WTC11 (cell line): ENCODE measurements at regions not wholly inside any gene's neighbourhood (a gene's known extent, or its start where the extent isn't known, plus 50 kb on each side); places are given as distances from the start of the nearest gene placed in this dataset.

ENCODE experiments used
- ATAC-seq: fragments of 200-7000 bp; cut with Tn5 transposase; 2 replicates; pipeline ENCODE4 v1.10.0; 2021; ENCODE audit warnings: mild to moderate bottlenecking, moderate library complexity
- CTCF ChIA-PET: fragments of 300-600 bp; sonication (Branson Sonifier 250); formaldehyde crosslinking; loops from one replicate; lab custom pipeline; 2021; ENCODE audit warnings: antibody characterized with exemption; lab: Charles Lee
- POLR2A ChIA-PET: fragments of 350-600 bp; sonication (Branson Sonifier 250); formaldehyde crosslinking; loops from one replicate; lab custom pipeline; 2021; ENCODE audit warnings: antibody characterized with exemption; lab: Charles Lee
- DNase-seq: peaks from one replicate; pipeline ENCODE4 v3.0.0; 2021; ENCODE audit warnings: low spot score
- H3K27ac Mint-ChIP-seq: 2 replicates; pipeline ENCODE4 v1.8.0; 2021; ENCODE audit warnings: mixed read lengths
- H3K27me3 Mint-ChIP-seq: 2 replicates; pipeline ENCODE4 v1.8.0; 2021; ENCODE audit warnings: low read depth, mild to moderate bottlenecking, moderate library complexity, mixed read lengths
- H3K36me3 Mint-ChIP-seq: 2 replicates; pipeline ENCODE4 v1.8.0; 2021; ENCODE audit warnings: mixed read lengths
- H3K4me1 Mint-ChIP-seq: 2 replicates; pipeline ENCODE4 v1.8.0; 2022; ENCODE audit warnings: mixed read lengths
- H3K4me3 Mint-ChIP-seq: 2 replicates; pipeline ENCODE4 v1.8.0; 2021; ENCODE audit warnings: mild to moderate bottlenecking, moderate library complexity, mixed read lengths
- H3K9me3 Mint-ChIP-seq: 2 replicates; pipeline ENCODE4 v1.8.0; 2021; ENCODE audit warnings: mixed read lengths
- ATF3 ChIP-seq: sonication (generic); formaldehyde crosslinking; conservative IDR thresholded peaks from 2 replicates; pipeline ENCODE4 v1.8.1; 2022; ENCODE audit warnings: mild to moderate bottlenecking, missing genetic modification reagents
- ATF6 ChIP-seq: sonication (generic); formaldehyde crosslinking; IDR thresholded peaks from 2 replicates; pipeline ENCODE4 v1.8.1; 2023; ENCODE audit warnings: mild to moderate bottlenecking, missing genetic modification reagents
- CREM ChIP-seq: sonication (generic); formaldehyde crosslinking; IDR thresholded peaks from 2 replicates; pipeline ENCODE4 v1.8.1; 2022; ENCODE audit warnings: mild to moderate bottlenecking, missing genetic modification reagents, moderate library complexity
- E2F1 ChIP-seq: sonication (generic); formaldehyde crosslinking; IDR thresholded peaks from 2 replicates; pipeline ENCODE4 v1.8.0; 2022; ENCODE audit warnings: mild to moderate bottlenecking, missing genetic modification reagents
- FOXK1 ChIP-seq: sonication (generic); formaldehyde crosslinking; IDR thresholded peaks from 2 replicates; pipeline ENCODE4 v1.8.0; 2022; ENCODE audit warnings: mild to moderate bottlenecking, moderate library complexity, missing genetic modification reagents
- NR1H2 ChIP-seq: sonication (generic); formaldehyde crosslinking; IDR thresholded peaks from 2 replicates; pipeline ENCODE4 v1.9.0; 2021; ENCODE audit warnings: mild to moderate bottlenecking, moderate library complexity, missing genetic modification reagents
- OVOL2 ChIP-seq: fragments of 250-450 bp; sonication (Bioruptor Pico); IDR thresholded peaks from 2 replicates; pipeline ENCODE4 v1.9.0; 2021; ENCODE audit warnings: mild to moderate bottlenecking, borderline replicate concordance
- STAT6 ChIP-seq: sonication (generic); formaldehyde crosslinking; conservative IDR thresholded peaks from 2 replicates; pipeline ENCODE4 v1.8.1; 2023; ENCODE audit warnings: mild to moderate bottlenecking, low read depth, missing genetic modification reagents, moderate library complexity
- USF1 ChIP-seq: sonication (generic); formaldehyde crosslinking; IDR thresholded peaks from 2 replicates; pipeline ENCODE4 v1.8.0; 2022; ENCODE audit warnings: mild to moderate bottlenecking, missing genetic modification reagents
- ZBTB43 ChIP-seq: sonication (generic); formaldehyde crosslinking; IDR thresholded peaks from 2 replicates; pipeline ENCODE4 v1.8.1; 2023; ENCODE audit warnings: mild to moderate bottlenecking, missing genetic modification reagents
- ZNF512 ChIP-seq: sonication (generic); formaldehyde crosslinking; IDR thresholded peaks from 2 replicates; pipeline ENCODE4 v1.8.1; 2022; ENCODE audit warnings: missing genetic modification reagents, borderline replicate concordance
- ZSCAN18 ChIP-seq: fragments of 250-450 bp; sonication (Bioruptor Pico); IDR thresholded peaks from 2 replicates; pipeline ENCODE4 v2.1.2; 2022; ENCODE audit warnings: mild to moderate bottlenecking, moderate library complexity

- TF ChIP-seq CREM (CRISPR knock-in tag) (no peak), NR1H2 (CRISPR knock-in tag) (no peak), USF1 (CRISPR knock-in tag) (no peak)
These were observed 194.0 kb downstream of the LRATD1 start (continued) for GRCh38 chr2:14826518-14826917.

GRCh38 chr2:14827226-14828023, 194.9 kb downstream of the LRATD1 start:
- ATAC-seq, result no peak

More at GRCh38 chr2:14827226-14828023, 194.9 kb downstream of the LRATD1 start:
- no peak overlapping the region for H3K4me3 Mint-ChIP-seq
- ChIA-PET CTCF (no interaction called here), POLR2A (no interaction called here)
- peaks cover 8% of the 10 kb centered on the region; the same call in 1 of the 2 replicates for H3K4me1 Mint-ChIP-seq
- no peak for DNase-seq
- H3K27me3 Mint-ChIP-seq, result no peaks in the 10 kb centered on the region; the same call in 1 of the 2 replicates
- no peak overlapping the region for H3K27ac Mint-ChIP-seq
- H3K36me3 Mint-ChIP-seq, result no peaks in the 10 kb centered on the region
- peaks cover 5% of the 10 kb centered on the region for H3K9me3 Mint-ChIP-seq
- TF ChIP-seq ZBTB43 (CRISPR knock-in tag) (no peak), ATF3 (CRISPR knock-in tag) (no peak), STAT6 (CRISPR knock-in tag) (no peak), E2F1 (CRISPR knock-in tag) (no peak), ZSCAN18 (CRISPR knock-in tag) (no peak), ZNF512 (CRISPR knock-in tag) (no peak), OVOL2 (CRISPR knock-in tag) (no peak), ATF6 (CRISPR knock-in tag) (no peak), FOXK1 (CRISPR knock-in tag) (no peak)
